Natural killer cell treated with Interleukin-12 subunit alpha and Interleukin-12 subunit beta and Interleukin-15 and Interleukin-18, amount 100 ng/mL, for 72 hours (primary cell): ENCODE measurements at regions not wholly inside any gene's neighbourhood (a gene's known extent, or its start where the extent isn't known, plus 50 kb on each side); places are given as distances from the start of the nearest gene placed in this dataset.
A peak's percentile ranks its signal among the peaks of the same experiment; 100 is the strongest.

Experiments used
- ATAC-seq, 2 donors: fragments of 150-1000 bp; cut with Tn5 transposase in 1 of 2; sonication (Bioruptor Pico), chemical (Tn5 transposase) in 1 of 2; 2 replicates each; pipeline ENCODE4 v1.10.0; 2021
- DNase-seq: peaks from one replicate; pipeline ENCODE4 v3.0.0; 2022; ENCODE audit warnings: low spot score
- H3K27ac Mint-ChIP-seq, 2 donors: 1 replicate in 1 of 2; 2 replicates in 1 of 2; pipeline ENCODE4 v1.8.0; 2022; ENCODE audit warnings: mixed read lengths in 2 of 2, mild to moderate bottlenecking in 1 of 2, moderate library complexity in 1 of 2
- H3K27me3 Mint-ChIP-seq, 2 donors: 1 replicate in 1 of 2; 2 replicates in 1 of 2; pipeline ENCODE4 v1.8.0; 2022; ENCODE audit warnings: mixed read lengths in 2 of 2
- H3K36me3 Mint-ChIP-seq: one replicate; pipeline ENCODE4 v1.8.0; 2022; ENCODE audit warnings: mixed read lengths
- H3K4me1 Mint-ChIP-seq, 2 donors: 1 replicate in 1 of 2; 2 replicates in 1 of 2; pipeline ENCODE4 v1.8.0; 2022; ENCODE audit warnings: low read depth in 2 of 2, mixed read lengths in 2 of 2, mild to moderate bottlenecking in 1 of 2
- H3K4me3 Mint-ChIP-seq: one replicate; pipeline ENCODE4 v1.8.0; 2022; ENCODE audit warnings: mixed read lengths
- H3K9me3 Mint-ChIP-seq: 2 replicates; pipeline ENCODE4 v1.8.0; 2022; ENCODE audit warnings: mixed read lengths

- Mint-ChIP-seq H3K36me3 (no peaks in the 10 kb centered on the region), H3K27ac (no peak overlapping the region), H3K9me3 (peaks cover 7% of the 10 kb centered on the region), H3K4me1 (no peaks in the 10 kb centered on the region), H3K4me3 (no peak overlapping the region), H3K27me3 (peaks cover 2 to 35% of the 10 kb centered on the region in 2 donors)
- DNase-seq (no peak), ATAC-seq (peak in 1 of 2 donors; percentile 28)
Measured at GRCh38 chr18:10113121-10114022, 199.6 kb downstream of the VAPA start.

DNA sequence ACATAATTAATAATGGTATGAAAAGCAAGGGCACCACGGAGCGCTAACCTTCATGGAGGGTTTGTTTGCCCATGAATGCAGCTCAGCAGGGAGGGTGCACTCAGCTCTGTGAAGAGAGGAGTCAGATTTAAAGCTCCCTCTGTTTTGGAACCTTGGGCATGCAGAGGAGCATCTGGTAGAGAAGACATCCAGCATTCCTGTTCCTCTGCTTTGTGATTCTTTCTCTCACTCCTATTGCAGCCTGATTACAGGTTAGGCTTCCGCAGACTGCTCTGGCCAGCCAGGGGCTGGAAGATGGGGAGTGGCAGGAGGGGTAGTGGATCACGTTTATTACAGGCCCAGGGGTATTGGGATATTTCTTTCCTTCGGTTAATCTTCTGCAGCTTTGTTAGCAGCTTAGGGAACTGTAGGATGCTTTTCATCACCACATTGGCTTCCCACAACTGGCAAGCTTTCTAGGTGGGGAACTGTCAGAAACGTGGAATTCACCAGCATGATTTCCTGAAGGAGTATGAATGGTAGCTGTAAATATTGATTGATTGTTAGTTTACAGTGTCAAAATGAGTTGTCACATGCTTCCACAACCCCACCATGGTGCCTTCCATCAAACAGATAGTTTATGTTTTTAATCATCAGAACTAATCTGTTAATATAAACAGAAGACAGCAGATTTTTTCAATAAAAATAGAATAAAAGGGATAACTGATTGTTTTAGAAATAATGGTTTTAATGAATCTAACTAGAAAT lies 201.1 kb downstream of the VAPA start:
- Mint-ChIP-seq H3K4me3 (no peak overlapping the region), H3K36me3 (no peaks in the 10 kb centered on the region), H3K9me3 (peaks cover 5% of the 10 kb centered on the region), H3K27ac (no peak overlapping the region), H3K27me3 (peaks cover 4 to 32% of the 10 kb centered on the region in 2 donors), H3K4me1 (no peaks in the 10 kb centered on the region)
- no peak for DNase-seq
- ATAC-seq = no peak

DNA sequence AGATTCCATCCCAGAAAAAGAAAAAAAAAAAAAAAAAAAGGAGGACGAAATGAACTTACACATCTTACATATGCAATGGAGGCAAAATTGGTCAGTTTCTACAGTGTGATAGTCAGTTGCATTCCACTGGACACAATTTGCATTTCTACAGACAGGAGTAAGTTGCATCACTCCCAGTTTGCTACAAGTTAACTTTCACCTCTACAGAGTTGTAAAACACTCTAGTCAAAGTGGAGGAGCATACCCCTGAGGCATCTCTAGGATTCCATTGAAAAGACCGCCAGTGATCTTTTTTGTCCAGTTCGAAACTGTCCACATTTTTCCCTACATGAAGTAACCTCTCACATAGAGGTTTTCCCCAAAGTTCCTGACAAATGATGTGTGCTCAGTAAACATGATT lies 202.8 kb downstream of the VAPA start:
- no peaks in the 10 kb centered on the region for H3K4me1 Mint-ChIP-seq
- H3K9me3 Mint-ChIP-seq = peaks cover 8% of the 10 kb centered on the region
- ATAC-seq (no peak), DNase-seq (no peak)
- H3K4me3 Mint-ChIP-seq = no peak overlapping the region
- H3K27ac Mint-ChIP-seq = no peak overlapping the region
- no peaks in the 10 kb centered on the region for H3K36me3 Mint-ChIP-seq
- peaks cover 4 to 27% of the 10 kb centered on the region in 2 donors for H3K27me3 Mint-ChIP-seq

DNA sequence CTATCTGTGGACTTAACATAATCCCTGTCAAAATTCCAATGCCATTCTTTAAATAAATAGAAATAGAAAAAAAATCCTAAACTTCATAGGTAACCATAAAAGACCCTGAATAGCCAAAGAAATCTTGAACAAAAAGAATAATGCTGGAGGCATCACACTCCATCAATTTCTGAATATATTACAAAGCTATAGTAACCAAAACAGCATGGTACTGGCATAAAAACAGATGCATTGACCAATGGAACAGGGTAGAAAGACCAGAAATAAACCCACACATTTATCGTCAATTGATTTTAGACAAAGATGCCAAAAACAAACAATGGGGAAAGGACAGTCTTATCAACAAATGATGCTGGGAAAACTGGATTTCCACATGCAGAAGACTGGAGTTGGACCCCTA lies 205.7 kb downstream of the VAPA start:
- no peak overlapping the region for H3K4me3 Mint-ChIP-seq
- H3K4me1 Mint-ChIP-seq = no peaks in the 10 kb centered on the region
- no peaks in the 10 kb centered on the region for H3K36me3 Mint-ChIP-seq
- no peak overlapping the region for H3K27ac Mint-ChIP-seq
- ATAC-seq (no peak), DNase-seq (no peak)
- peaks cover 4 to 22% of the 10 kb centered on the region in 2 donors for H3K27me3 Mint-ChIP-seq
- peaks cover 8% of the 10 kb centered on the region for H3K9me3 Mint-ChIP-seq

DNA sequence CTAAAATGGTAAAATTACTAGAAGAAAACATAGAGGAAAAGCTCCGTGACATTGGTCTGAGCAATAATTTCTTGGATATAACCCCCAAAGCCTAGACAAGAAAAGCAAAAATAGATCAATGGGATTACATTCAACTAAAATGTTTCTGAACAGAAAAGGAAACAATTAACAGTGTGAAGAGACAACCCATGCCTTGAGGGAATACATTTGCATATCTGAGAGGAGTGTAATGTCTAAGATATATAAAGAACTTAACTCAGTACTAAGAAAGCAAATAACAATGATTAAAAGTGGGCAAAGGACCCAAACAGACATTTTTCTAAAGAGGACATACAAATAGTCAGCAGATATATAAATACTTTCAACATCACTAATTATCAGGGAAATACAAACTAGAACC lies 206.2 kb downstream of the VAPA start:
- ATAC-seq (no peak), DNase-seq (no peak)
- Mint-ChIP-seq H3K27ac (no peak overlapping the region), H3K9me3 (peaks cover 8% of the 10 kb centered on the region), H3K36me3 (no peaks in the 10 kb centered on the region), H3K4me1 (no peaks in the 10 kb centered on the region), H3K27me3 (peaks cover 4 to 22% of the 10 kb centered on the region in 2 donors), H3K4me3 (no peak overlapping the region)

GRCh38 chr18:10120622-10121021 lies 206.8 kb downstream of the VAPA start:
- peaks cover 4 to 17% of the 10 kb centered on the region in 2 donors for H3K27me3 Mint-ChIP-seq
- ATAC-seq (no peak), DNase-seq (no peak)
- H3K9me3 Mint-ChIP-seq = peaks cover 8% of the 10 kb centered on the region
- H3K4me1 Mint-ChIP-seq = no peaks in the 10 kb centered on the region
- H3K4me3 Mint-ChIP-seq = no peak overlapping the region
- no peaks in the 10 kb centered on the region for H3K36me3 Mint-ChIP-seq
- H3K27ac Mint-ChIP-seq = no peak overlapping the region

GRCh38 chr18:10121028-10121427 lies 207.2 kb downstream of the VAPA start:
- H3K27me3 Mint-ChIP-seq = peaks cover 4 to 14% of the 10 kb centered on the region in 2 donors
- peaks cover 8% of the 10 kb centered on the region for H3K9me3 Mint-ChIP-seq
- DNase-seq (no peak), ATAC-seq (no peak)
- H3K27ac Mint-ChIP-seq = no peak overlapping the region
- H3K36me3 Mint-ChIP-seq = no peaks in the 10 kb centered on the region
- no peak overlapping the region for H3K4me3 Mint-ChIP-seq
- H3K4me1 Mint-ChIP-seq = no peaks in the 10 kb centered on the region

DNA sequence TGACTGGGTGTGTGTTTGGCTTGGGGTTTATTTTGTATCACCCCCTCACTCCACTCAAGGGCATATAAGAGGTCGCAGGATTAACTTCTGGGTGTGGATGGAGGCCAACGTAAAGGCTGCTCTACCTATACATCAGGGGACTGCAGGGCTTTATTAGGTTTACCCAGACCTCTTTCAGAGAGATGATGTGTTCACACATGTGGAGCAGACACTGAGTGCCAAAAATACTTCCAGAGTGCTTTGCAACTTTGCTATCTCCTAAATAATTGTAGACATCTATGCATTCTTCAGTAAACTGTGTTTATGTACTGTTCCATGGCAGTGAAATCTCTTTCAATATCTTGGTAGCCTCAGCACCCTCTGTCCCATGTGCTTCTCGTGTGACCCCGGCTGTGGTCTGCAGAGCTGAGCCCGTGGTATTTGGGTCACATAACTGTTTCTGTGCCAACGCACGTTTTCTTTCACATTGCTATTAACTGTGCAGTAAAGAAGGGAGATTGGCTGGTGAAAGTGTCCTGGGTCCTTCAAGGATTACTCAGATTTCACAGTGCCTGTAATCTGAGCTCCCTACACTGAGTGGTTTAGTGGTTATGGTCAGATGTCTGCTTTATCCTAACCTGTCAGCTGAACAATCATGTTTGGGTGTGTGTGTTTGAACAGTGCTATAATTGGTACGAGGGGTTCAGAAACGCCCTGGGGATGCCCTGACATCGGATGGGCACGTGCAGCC lies 208.1 kb downstream of the VAPA start:
- peaks cover 4 to 18% of the 10 kb centered on the region in 2 donors for H3K27me3 Mint-ChIP-seq
- ATAC-seq (peak; percentile 26 to 41), DNase-seq (no peak)
- H3K27ac Mint-ChIP-seq = no peak overlapping the region
- no peak overlapping the region for H3K4me3 Mint-ChIP-seq
- H3K9me3 Mint-ChIP-seq = peaks cover 8% of the 10 kb centered on the region
- H3K4me1 Mint-ChIP-seq = no peaks in the 10 kb centered on the region
- H3K36me3 Mint-ChIP-seq = no peaks in the 10 kb centered on the region

- Mint-ChIP-seq H3K9me3 (peaks cover 7% of the 10 kb centered on the region), H3K27me3 (peaks cover 7 to 16% of the 10 kb centered on the region in 2 donors), H3K4me3 (no peak overlapping the region), H3K4me1 (no peaks in the 10 kb centered on the region), H3K27ac (no peak overlapping the region), H3K36me3 (no peaks in the 10 kb centered on the region)
- ATAC-seq (no peak), DNase-seq (no peak)
Measured at GRCh38 chr18:10122988-10123950, 209.5 kb downstream of the VAPA start.

DNA sequence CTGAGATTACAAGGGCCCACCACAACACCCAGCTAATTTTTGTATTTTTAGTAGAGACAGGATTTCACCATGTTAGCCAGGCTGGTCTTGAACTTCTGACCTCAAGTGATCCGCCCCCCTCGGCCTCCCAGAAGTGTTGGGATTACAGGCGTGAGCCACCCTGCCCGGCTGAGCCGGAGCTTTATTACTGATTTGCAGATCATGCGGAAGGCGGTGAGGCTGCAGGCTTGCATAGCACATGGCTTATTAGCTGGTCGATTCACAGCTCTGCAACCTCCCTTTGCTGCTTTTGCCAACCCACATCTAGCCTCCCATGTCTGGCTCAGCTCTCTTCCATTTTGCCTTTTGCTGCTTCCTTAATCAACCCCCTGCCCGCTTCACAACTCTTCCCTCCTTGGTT lies 210.3 kb downstream of the VAPA start:
- Mint-ChIP-seq H3K4me1 (no peaks in the 10 kb centered on the region), H3K9me3 (peaks cover 4% of the 10 kb centered on the region), H3K27me3 (peaks cover 7 to 13% of the 10 kb centered on the region in 2 donors), H3K27ac (no peak overlapping the region), H3K36me3 (no peaks in the 10 kb centered on the region), H3K4me3 (no peak overlapping the region)
- no peak for DNase-seq
- ATAC-seq = no peak

- Mint-ChIP-seq H3K36me3 (no peaks in the 10 kb centered on the region), H3K27me3 (peaks cover 7 to 13% of the 10 kb centered on the region in 2 donors), H3K9me3 (peaks cover 4% of the 10 kb centered on the region), H3K27ac (no peak overlapping the region), H3K4me1 (no peaks in the 10 kb centered on the region), H3K4me3 (no peak overlapping the region)
- no peak for DNase-seq
- ATAC-seq = no peak
Measured at GRCh38 chr18:10124557-10124956, 210.7 kb downstream of the VAPA start.

DNA sequence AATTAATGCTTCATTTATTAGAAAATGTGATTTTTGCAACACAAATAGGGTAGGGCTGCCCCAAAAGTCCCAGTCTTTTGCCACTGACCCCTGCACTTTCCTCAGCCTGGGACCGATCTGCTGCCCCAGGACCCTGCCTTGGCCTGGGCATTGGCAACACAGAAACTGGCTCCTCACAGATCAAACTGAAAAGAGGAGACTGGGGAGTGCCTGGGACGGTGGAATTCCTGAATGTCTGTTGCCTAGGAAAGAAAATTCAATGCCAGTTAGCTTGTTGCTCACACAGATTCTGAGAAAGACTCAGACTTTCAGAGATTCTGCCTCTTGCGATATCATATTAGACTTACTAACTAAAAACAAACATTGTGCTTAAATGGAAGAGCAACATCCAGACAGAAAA lies 211.2 kb downstream of the VAPA start:
- no peak for ATAC-seq
- no peak overlapping the region for H3K27ac Mint-ChIP-seq
- no peaks in the 10 kb centered on the region for H3K4me1 Mint-ChIP-seq
- peaks cover 4% of the 10 kb centered on the region for H3K9me3 Mint-ChIP-seq
- H3K36me3 Mint-ChIP-seq = no peaks in the 10 kb centered on the region
- peaks cover 7 to 13% of the 10 kb centered on the region in 2 donors for H3K27me3 Mint-ChIP-seq
- DNase-seq = no peak
- no peak overlapping the region for H3K4me3 Mint-ChIP-seq

DNA sequence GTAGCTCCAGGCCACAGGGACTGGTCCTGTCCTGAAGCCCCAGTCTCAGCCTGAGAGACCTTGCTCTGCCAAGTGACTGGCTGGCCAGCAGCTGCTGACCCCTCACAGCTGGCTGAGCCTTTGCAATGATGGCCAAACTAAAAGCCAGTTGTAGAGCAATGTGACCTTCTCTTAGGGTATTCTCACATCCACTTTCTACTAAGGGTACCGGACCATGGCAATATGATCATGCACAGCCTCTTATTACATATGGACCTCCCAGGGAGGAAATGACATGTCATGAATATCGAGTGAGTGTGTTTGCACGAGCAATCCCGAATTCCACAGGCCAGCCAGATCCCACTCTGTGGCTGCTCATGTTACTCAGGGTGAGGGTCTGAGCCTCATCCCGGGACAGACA lies 213.9 kb downstream of the VAPA start:
- H3K27ac Mint-ChIP-seq = no peak overlapping the region
- H3K9me3 Mint-ChIP-seq = no peaks in the 10 kb centered on the region
- no peak overlapping the region for H3K4me3 Mint-ChIP-seq
- no peak for ATAC-seq
- H3K4me1 Mint-ChIP-seq = no peaks in the 10 kb centered on the region
- H3K36me3 Mint-ChIP-seq = no peaks in the 10 kb centered on the region
- DNase-seq = no peak
- H3K27me3 Mint-ChIP-seq = peaks cover 19 to 27% of the 10 kb centered on the region in 2 donors
